Loucy (cell line): ENCODE measurements at regions not wholly inside any gene's neighbourhood (a gene's known extent, or its start where the extent isn't known, plus 50 kb on each side); places are given as distances from the start of the nearest gene placed in this dataset.
"Not testable (repeated sequence)": the region's sequence is repeated elsewhere in the genome, so short reads cannot be mapped to it uniquely, and the experiment has no call there.

ENCODE experiments used
- H2AFZ ChIP-seq: fragments of 200-600 bp; sonication (generic); 2 replicates; pipeline ENCODE4 v1.6.0; 2016; ENCODE audit warnings: antibody characterized with exemption, mild to moderate bottlenecking, low read length, moderate library complexity
- H3F3A ChIP-seq: fragments of 200-600 bp; 2 replicates; pipeline ENCODE4 v1.6.0; 2016; ENCODE audit warnings: antibody characterized with exemption, low read depth, mild to moderate bottlenecking
- H3K27me3 ChIP-seq: fragments of 200-600 bp; sonication (generic); 2 replicates; pipeline ENCODE4 v1.6.1; 2014; ENCODE audit warnings: low read length, mild to moderate bottlenecking; ENCODE audit not compliant: insufficient read depth, poor library complexity, severe bottlenecking
- H3K36me3 ChIP-seq: fragments of 200-600 bp; sonication (generic); 2 replicates; pipeline ENCODE4 v1.6.1; 2016; ENCODE audit warnings: low read length; ENCODE audit not compliant: insufficient read depth
- H3K4me1 ChIP-seq: fragments of 200-600 bp; sonication (generic); 2 replicates; pipeline ENCODE4 v1.5.1; 2014; ENCODE audit warnings: low read length, mild to moderate bottlenecking; ENCODE audit not compliant: insufficient read depth, poor library complexity, severe bottlenecking
- H3K4me2 ChIP-seq: fragments of 200-600 bp; sonication (generic); 2 replicates; pipeline ENCODE4 v1.6.0; 2014; ENCODE audit warnings: antibody characterized with exemption, low read length, low read depth, mild to moderate bottlenecking; ENCODE audit not compliant: poor library complexity, severe bottlenecking
- H3K4me3 ChIP-seq: fragments of 200-600 bp; sonication (generic); 2 replicates; pipeline ENCODE4 v1.5.1; 2014; ENCODE audit warnings: low read length, mild to moderate bottlenecking, mixed read lengths; ENCODE audit not compliant: poor library complexity, severe bottlenecking
- H3K79me2 ChIP-seq: fragments of 200-600 bp; sonication (generic); 2 replicates; pipeline ENCODE4 v1.6.1; 2014; ENCODE audit warnings: low read length; ENCODE audit not compliant: insufficient read depth
- H3K9ac ChIP-seq: fragments of 200-600 bp; sonication (generic); 2 replicates; pipeline ENCODE4 v1.6.0; 2014; ENCODE audit warnings: mild to moderate bottlenecking, low read depth, low read length, moderate library complexity; ENCODE audit not compliant: poor library complexity, severe bottlenecking
- H3K9me2 ChIP-seq: fragments of 200-600 bp; sonication (generic); replicated peaks from 2 replicates; pipeline ENCODE4 v1.6.1; 2016; ENCODE audit warnings: low read depth, low read length, mixed read lengths
- H3K9me3 ChIP-seq: fragments of 200-600 bp; sonication (generic); 2 replicates; pipeline ENCODE4 v1.6.1; 2014; ENCODE audit warnings: mild to moderate bottlenecking, antibody characterized with exemption, low read length, low read depth; ENCODE audit not compliant: insufficient read depth
- H4K20me1 ChIP-seq: fragments of 200-600 bp; sonication (generic); 2 replicates; pipeline ENCODE4 v1.6.0; 2014; ENCODE audit warnings: antibody characterized with exemption, low read length, mild to moderate bottlenecking; ENCODE audit not compliant: insufficient read depth, poor library complexity, severe bottlenecking
- CTCF ChIP-seq: fragments of 200-600 bp; sonication (generic); conservative IDR thresholded peaks from 2 replicates; pipeline ENCODE4 v1.5.1; 2014; ENCODE audit warnings: mild to moderate bottlenecking, antibody characterized with exemption, low read length
- EZH2phosphoT487 ChIP-seq: fragments of 200-600 bp; IDR thresholded peaks from 2 replicates; pipeline ENCODE4 v1.6.1; 2018; ENCODE audit warnings: antibody characterized with exemption, mild to moderate bottlenecking, moderate library complexity, borderline replicate concordance

GRCh38 chr7:13021566-13022300 lies 334.3 kb downstream of the ARL4A start:
- Histone ChIP-seq H3K4me3 (no peak overlapping the region), H3K79me2 (no peaks in the 10 kb centered on the region), H4K20me1 (no peaks in the 10 kb centered on the region), H3K4me1 (no peaks in the 10 kb centered on the region), H3K9me3 (0 out of 2 replicates have a peak, but pooled peaks cover 3% of the 10 kb centered on the region), H3F3A (no peaks in the 10 kb centered on the region), H3K9me2 (no peaks in the 10 kb centered on the region), H3K4me2 (no peak overlapping the region), H3K36me3 (no peaks in the 10 kb centered on the region), H3K9ac (no peak overlapping the region), H2AFZ (no peak overlapping the region), H3K27me3 (no peaks in the 10 kb centered on the region)
- no peak for TF ChIP-seq EZH2phosphoT487
- no peak for TF ChIP-seq CTCF

GRCh38 chr7:13024121-13024674 lies 336.8 kb downstream of the ARL4A start:
- H3K36me3 ChIP-seq = no peaks in the 10 kb centered on the region
- no peaks in the 10 kb centered on the region for H3K9me2 ChIP-seq
- H3K4me1 ChIP-seq = no peaks in the 10 kb centered on the region

GRCh38 chr7:13025043-13025442 lies 337.6 kb downstream of the ARL4A start:
- H3K9me3 ChIP-seq, H3K4me1 ChIP-seq, H3K9me2 ChIP-seq, H3K4me2 ChIP-seq, H4K20me1 ChIP-seq, H3K27me3 ChIP-seq, H3F3A ChIP-seq, H2AFZ ChIP-seq, H3K4me3 ChIP-seq, H3K36me3 ChIP-seq, H3K9ac ChIP-seq, H3K79me2 ChIP-seq: not testable (repeated sequence)

More at GRCh38 chr7:13024121-13024674, 336.8 kb downstream of the ARL4A start:
- Histone ChIP-seq H3K4me3 (no peak overlapping the region), H3F3A (no peaks in the 10 kb centered on the region), H4K20me1 (no peaks in the 10 kb centered on the region), H3K79me2 (no peaks in the 10 kb centered on the region), H3K27me3 (no peaks in the 10 kb centered on the region), H3K9me3 (no peaks in the 10 kb centered on the region), H3K4me2 (no peak overlapping the region), H3K9ac (no peak overlapping the region), H2AFZ (no peak overlapping the region)
- TF ChIP-seq CTCF (no peak), EZH2phosphoT487 (no peak)

- Histone ChIP-seq H3K4me2 (no peak overlapping the region), H3K27me3 (no peaks in the 10 kb centered on the region), H3K4me3 (no peak overlapping the region), H3F3A (no peaks in the 10 kb centered on the region), H4K20me1 (no peaks in the 10 kb centered on the region), H2AFZ (no peak overlapping the region), H3K4me1 (no peaks in the 10 kb centered on the region), H3K9ac (no peak overlapping the region), H3K9me3 (no peaks in the 10 kb centered on the region), H3K9me2 (no peaks in the 10 kb centered on the region), H3K36me3 (no peaks in the 10 kb centered on the region), H3K79me2 (no peaks in the 10 kb centered on the region)
- no peak for TF ChIP-seq CTCF
- TF ChIP-seq EZH2phosphoT487 = no peak
Measured at GRCh38 chr7:13027321-13027720, 339.9 kb downstream of the ARL4A start.
